ENCODE measurements at regions not wholly inside any gene's neighbourhood (a gene's known extent, or its start where the extent isn't known, plus 50 kb on each side); places are given as distances from the start of the nearest gene placed in this dataset.

- no peak overlapping the region for H3K4me3 ChIP-seq
- DNase-seq, result no peak
These were observed 76.1 kb downstream of the OR2K2 start for GRCh38 chr9:111253742-111254437.

GRCh38 chr9:111250875-111251842 lies 78.9 kb downstream of the OR2K2 start:
- DNase-seq (no peak), ATAC-seq (no peak)
- H3K4me3 ChIP-seq, result no peak overlapping the region
- intact Hi-C loops (cut with DNase I), result no loop called here
- 64 to 77% (median 66%) methylated on average over 8 of the region's 8 CpGs for WGBS, 4 donors
- H3K9me3 ChIP-seq, result no peaks in the 10 kb centered on the region
- TF ChIP-seq POLR2A (IDR thresholded peaks at IDR 0.05), result no peak
- no peak for TF ChIP-seq CTCF (IDR thresholded peaks at IDR 0.05)
- no peak overlapping the region for H3K27ac ChIP-seq
- H3K36me3 ChIP-seq, result no peaks in the 10 kb centered on the region
- H3K4me1 ChIP-seq, result peaks cover 0 to 4% (median 0%) of the 10 kb centered on the region in 12 donors
- no peaks in the 10 kb centered on the region for H3K27me3 ChIP-seq

More at GRCh38 chr9:111253742-111254437, 76.1 kb downstream of the OR2K2 start:
- no peaks in the 10 kb centered on the region for H3K27me3 ChIP-seq
- H3K27ac ChIP-seq, result peak overlapping the region in 1 of 12 donors; percentile 25
- no peaks in the 10 kb centered on the region for H3K36me3 ChIP-seq
- 89 to 94% (median 91%) methylated on average over 4 of the region's 4 CpGs for WGBS, 4 donors
- intact Hi-C loops (cut with DNase I), result no loop called here
- H3K9me3 ChIP-seq, result no peaks in the 10 kb centered on the region
- ATAC-seq, result peak in 1 of 4 donors; percentile 54
- H3K4me1 ChIP-seq, result peaks cover 0 to 4% (median 0%) of the 10 kb centered on the region in 12 donors
- TF ChIP-seq CTCF (IDR thresholded peaks at IDR 0.05) (no peak), POLR2A (IDR thresholded peaks at IDR 0.05) (no peak)

- ATAC-seq (no peak), DNase-seq (no peak)
- WGBS, 4 donors, result 78 to 95% (median 91%) methylated on average over 1 of the region's 1 CpG
- Histone ChIP-seq H3K36me3 (no peaks in the 10 kb centered on the region), H3K27me3 (no peaks in the 10 kb centered on the region), H3K4me1 (peaks cover 0 to 4% (median 0%) of the 10 kb centered on the region in 12 donors), H3K27ac (no peak overlapping the region), H3K4me3 (no peak overlapping the region), H3K9me3 (no peaks in the 10 kb centered on the region)
- intact Hi-C loops (cut with DNase I), result no loop called here
- TF ChIP-seq POLR2A (IDR thresholded peaks at IDR 0.05), result no peak
- TF ChIP-seq CTCF (IDR thresholded peaks at IDR 0.05), result no peak
These were observed 92.6 kb downstream of the OR2K2 start for GRCh38 chr9:111237447-111237846.

GRCh38 chr9:111236332-111236731 lies 93.7 kb downstream of the OR2K2 start:
- intact Hi-C loops (cut with DNase I), result no loop called here
- Histone ChIP-seq H3K9me3 (no peaks in the 10 kb centered on the region), H3K36me3 (no peaks in the 10 kb centered on the region), H3K27ac (no peak overlapping the region), H3K27me3 (no peaks in the 10 kb centered on the region), H3K4me1 (peaks cover 0 to 6% (median 0%) of the 10 kb centered on the region in 12 donors), H3K4me3 (no peak overlapping the region)
- TF ChIP-seq POLR2A (IDR thresholded peaks at IDR 0.05), result no peak
- 28 to 56% (median 51%) methylated on average over 2 of the region's 2 CpGs for WGBS, 4 donors
- DNase-seq (no peak), ATAC-seq (no peak)
